ENCODE measurements at regions not wholly inside any gene's neighbourhood (a gene's known extent, or its start where the extent isn't known, plus 50 kb on each side); places are given as distances from the start of the nearest gene placed in this dataset.

GRCh38 chr5:36370073-36370472 lies 68.4 kb upstream of the RANBP3L start:
- TF ChIP-seq POLR2A (IDR thresholded peaks at IDR 0.05) (no peak), POLR2AphosphoS5 (IDR thresholded peaks at IDR 0.05) (no peak)
- TF ChIP-seq, protein P1, sequence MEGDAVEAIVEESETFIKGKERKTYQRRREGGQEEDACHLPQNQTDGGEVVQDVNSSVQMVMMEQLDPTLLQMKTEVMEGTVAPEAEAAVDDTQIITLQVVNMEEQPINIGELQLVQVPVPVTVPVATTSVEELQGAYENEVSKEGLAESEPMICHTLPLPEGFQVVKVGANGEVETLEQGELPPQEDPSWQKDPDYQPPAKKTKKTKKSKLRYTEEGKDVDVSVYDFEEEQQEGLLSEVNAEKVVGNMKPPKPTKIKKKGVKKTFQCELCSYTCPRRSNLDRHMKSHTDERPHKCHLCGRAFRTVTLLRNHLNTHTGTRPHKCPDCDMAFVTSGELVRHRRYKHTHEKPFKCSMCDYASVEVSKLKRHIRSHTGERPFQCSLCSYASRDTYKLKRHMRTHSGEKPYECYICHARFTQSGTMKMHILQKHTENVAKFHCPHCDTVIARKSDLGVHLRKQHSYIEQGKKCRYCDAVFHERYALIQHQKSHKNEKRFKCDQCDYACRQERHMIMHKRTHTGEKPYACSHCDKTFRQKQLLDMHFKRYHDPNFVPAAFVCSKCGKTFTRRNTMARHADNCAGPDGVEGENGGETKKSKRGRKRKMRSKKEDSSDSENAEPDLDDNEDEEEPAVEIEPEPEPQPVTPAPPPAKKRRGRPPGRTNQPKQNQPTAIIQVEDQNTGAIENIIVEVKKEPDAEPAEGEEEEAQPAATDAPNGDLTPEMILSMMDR (IDR thresholded peaks at IDR 0.05): no peak

All from suprapubic skin (tissue), 4 donors.